ENCODE measurements at regions not wholly inside any gene's neighbourhood (a gene's known extent, or its start where the extent isn't known, plus 50 kb on each side); places are given as distances from the start of the nearest gene placed in this dataset.

GRCh38 chr15:70153921-70154717 lies 56.4 kb upstream of the TLE3 start:
- no peak overlapping the region for H3K4me2 ChIP-seq (ENCODE audit: control insufficient read depth, insufficient read depth)
- WGBS (ENCODE audit: insufficient coverage, insufficient replicate concordance, low lambda C conversion rate, missing lambda C conversion rate): 53% methylated on average over 27 of the region's 27 CpGs

More at GRCh38 chr15:70153921-70154717, 56.4 kb upstream of the TLE3 start:
- no peaks in the 10 kb centered on the region for H3K36me3 ChIP-seq (ENCODE audit: control insufficient read depth in 2 of 2, insufficient read depth in 2 of 2, low read length in 1 of 2)
- H3K79me2 ChIP-seq (ENCODE audit: control insufficient read depth, insufficient read depth, low read length): no peaks in the 10 kb centered on the region
- in situ Hi-C loops (cut with MboI) (no loop called here), intact Hi-C loops (cut with micrococcal nuclease; ENCODE audit: unreplicated experiment) (no loop called here)
- BruUV-seq (replicated peaks): no TSS peak
- no peak overlapping the region for H2AFZ ChIP-seq (ENCODE audit: control insufficient read depth, low read depth, low read length)
- FAIRE-seq (no peak), DNase-seq (ENCODE audit: low read depth, low spot score) (no peak), ATAC-seq (no peak)
- H3K27ac ChIP-seq (ENCODE audit: control insufficient read depth, insufficient read depth): no peak overlapping the region
- ChIA-PET CTCF (interaction anchor here (1.3 kb wide), 1 partner anchor 334 kb away, joined by 4 read pairs; no protein-coding TSS in a partner anchor), POLR2A (no interaction called here), SMC1A (ENCODE audit: uncharacterized antibody, unreplicated experiment) (interaction anchor here (0.8 to 2.4 kb wide), 3 partner anchors 13 to 26 kb away, joined by 3 to 8 read pairs (median 4); no protein-coding TSS in a partner anchor), RAD21 (ENCODE audit: unreplicated experiment) (interaction anchor here (1.3 kb wide), 1 partner anchor 87 kb away, joined by 3 read pairs; no protein-coding TSS in a partner anchor)
- no peak overlapping the region for H3K4me3 ChIP-seq
- H3K27me3 ChIP-seq (replicated peaks in 1 of 2; ENCODE audit: control insufficient read depth in 2 of 2, insufficient read depth in 2 of 2, low read length in 1 of 2): peaks cover 2 to 4% of the 10 kb centered on the region in 2 experiments; a peak in 3 of 4 replicates
- H3K9me3 ChIP-seq (replicated peaks; ENCODE audit: control insufficient read depth, insufficient read depth, low read length): no peaks in the 10 kb centered on the region
- H4K20me1 ChIP-seq (ENCODE audit: control insufficient read depth, insufficient read depth): no peaks in the 10 kb centered on the region
- TF ChIP-seq NFYA (IDR thresholded peaks at IDR 0.05; ENCODE audit: borderline replicate concordance, low read depth, low read length) (no peak), BACH1 (IDR thresholded peaks at IDR 0.05; ENCODE audit: borderline replicate concordance) (no peak), USF1 (IDR thresholded peaks at IDR 0.05; ENCODE audit: borderline replicate concordance, extremely low read length, insufficient read depth, low read depth, low read length) (no peak), ESRRA (IDR thresholded peaks at IDR 0.05; ENCODE audit: low read length) (no peak), SIX5 (IDR thresholded peaks at IDR 0.05; ENCODE audit: low read depth, low read length, severe bottlenecking) (no peak), ZNF217 (IDR thresholded peaks at IDR 0.05) (no peak), HCFC1 (IDR thresholded peaks at IDR 0.05; ENCODE audit: low read length) (no peak)
- TF ChIP-seq, protein P1, sequence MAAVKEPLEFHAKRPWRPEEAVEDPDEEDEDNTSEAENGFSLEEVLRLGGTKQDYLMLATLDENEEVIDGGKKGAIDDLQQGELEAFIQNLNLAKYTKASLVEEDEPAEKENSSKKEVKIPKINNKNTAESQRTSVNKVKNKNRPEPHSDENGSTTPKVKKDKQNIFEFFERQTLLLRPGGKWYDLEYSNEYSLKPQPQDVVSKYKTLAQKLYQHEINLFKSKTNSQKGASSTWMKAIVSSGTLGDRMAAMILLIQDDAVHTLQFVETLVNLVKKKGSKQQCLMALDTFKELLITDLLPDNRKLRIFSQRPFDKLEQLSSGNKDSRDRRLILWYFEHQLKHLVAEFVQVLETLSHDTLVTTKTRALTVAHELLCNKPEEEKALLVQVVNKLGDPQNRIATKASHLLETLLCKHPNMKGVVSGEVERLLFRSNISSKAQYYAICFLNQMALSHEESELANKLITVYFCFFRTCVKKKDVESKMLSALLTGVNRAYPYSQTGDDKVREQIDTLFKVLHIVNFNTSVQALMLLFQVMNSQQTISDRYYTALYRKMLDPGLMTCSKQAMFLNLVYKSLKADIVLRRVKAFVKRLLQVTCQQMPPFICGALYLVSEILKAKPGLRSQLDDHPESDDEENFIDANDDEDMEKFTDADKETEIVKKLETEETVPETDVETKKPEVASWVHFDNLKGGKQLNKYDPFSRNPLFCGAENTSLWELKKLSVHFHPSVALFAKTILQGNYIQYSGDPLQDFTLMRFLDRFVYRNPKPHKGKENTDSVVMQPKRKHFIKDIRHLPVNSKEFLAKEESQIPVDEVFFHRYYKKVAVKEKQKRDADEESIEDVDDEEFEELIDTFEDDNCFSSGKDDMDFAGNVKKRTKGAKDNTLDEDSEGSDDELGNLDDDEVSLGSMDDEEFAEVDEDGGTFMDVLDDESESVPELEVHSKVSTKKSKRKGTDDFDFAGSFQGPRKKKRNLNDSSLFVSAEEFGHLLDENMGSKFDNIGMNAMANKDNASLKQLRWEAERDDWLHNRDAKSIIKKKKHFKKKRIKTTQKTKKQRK (IDR thresholded peaks at IDR 0.05; ENCODE audit: low read depth, low read length): no peak
- H3K4me1 ChIP-seq (ENCODE audit: control insufficient read depth, insufficient read depth, low read length): no peaks in the 10 kb centered on the region
- no peak overlapping the region for H3K9ac ChIP-seq (ENCODE audit: control insufficient read depth, insufficient read depth, low read length)
